Spleen (tissue), 7 donors: ENCODE measurements at regions not wholly inside any gene's neighbourhood (a gene's known extent, or its start where the extent isn't known, plus 50 kb on each side); places are given as distances from the start of the nearest gene placed in this dataset.
"Not testable (repeated sequence)": the region's sequence is repeated elsewhere in the genome, so short reads cannot be mapped to it uniquely, and the experiment has no call there.

Experiments used
- CTCF ChIP-seq, 11 experiments: fragments of 200-600 bp in 7 of 11; fragments of 450-650 bp in 4 of 11; sonication (generic) in 4 of 11; IDR thresholded peaks in 8 of 11; conservative IDR thresholded peaks in 3 of 11; 1 replicate in 7 of 11; 2 replicates in 4 of 11; pipeline versions ENCODE4 v1.4.0 to v1.8.0; 2016 to 2021; ENCODE audit warnings: antibody characterized with exemption in 11 of 11, inconsistent platforms in 4 of 11, mild to moderate bottlenecking in 1 of 11
- POLR2A ChIP-seq, 3 donors: fragments of 450-650 bp; IDR thresholded peaks; one replicate each; pipeline ENCODE4 v1.5.1; 2017; ENCODE audit warnings: antibody characterized with exemption in 3 of 3, mild to moderate bottlenecking in 1 of 3
- donor health status: DM: no; HTN: no; CAD: no; lungs with moderate emphysema.
- donor health status: DM: no; HTN: no; CAD: no.
- donor health status: DM: no; HTN: no; CAD: no.

GRCh38 chr16:29291329-29292271, 114.9 kb downstream of the NPIPB11 start:
- not testable (repeated sequence) for TF ChIP-seq CTCF (IDR thresholded peaks at IDR 0.05 in 8 of 11, conservative IDR thresholded peaks at IDR 0.05 in 3 of 11); POLR2A (IDR thresholded peaks at IDR 0.05)
